Stomach (tissue), 4 donors: ENCODE measurements at regions not wholly inside any gene's neighbourhood (a gene's known extent, or its start where the extent isn't known, plus 50 kb on each side); places are given as distances from the start of the nearest gene placed in this dataset.

Source experiments
- CTCF ChIP-seq, 7 experiments: fragments of 450-650 bp in 4 of 7; fragments of 200-600 bp in 3 of 7; sonication (generic) in 3 of 7; IDR thresholded peaks; one replicate each; pipeline ENCODE4 v1.5.1; 2016 to 2019; ENCODE audit warnings: antibody characterized with exemption in 7 of 7, control low read depth in 2 of 7, mild to moderate bottlenecking in 1 of 7
- EP300 ChIP-seq: sonication (generic); formaldehyde crosslinking; IDR thresholded peaks from one replicate; pipeline ENCODE4 v1.6.1; 2017; ENCODE audit warnings: antibody characterized with exemption
- POLR2A ChIP-seq, 4 donors: fragments of 450-650 bp; IDR thresholded peaks; one replicate each; pipeline ENCODE4 v1.6.1; 2016; ENCODE audit warnings: antibody characterized with exemption in 4 of 4, control low read depth in 2 of 4, mild to moderate bottlenecking in 1 of 4, moderate library complexity in 1 of 4
- POLR2AphosphoS5 ChIP-seq, 3 donors: sonication (generic); formaldehyde crosslinking; IDR thresholded peaks; one replicate each; pipeline ENCODE4 v1.6.1; 2016; ENCODE audit warnings: antibody characterized with exemption in 3 of 3

- TF ChIP-seq CTCF (IDR thresholded peaks at IDR 0.05), result no peak
- TF ChIP-seq POLR2A (IDR thresholded peaks at IDR 0.05), result no peak
- no peak for TF ChIP-seq POLR2AphosphoS5 (IDR thresholded peaks at IDR 0.05)
- TF ChIP-seq EP300, result no peak
Observed at GRCh38 chr3:164352991-164353390, 725.3 kb downstream of the SI start.
